LNCaP clone FGC (cell line): ENCODE measurements at regions not wholly inside any gene's neighbourhood (a gene's known extent, or its start where the extent isn't known, plus 50 kb on each side); places are given as distances from the start of the nearest gene placed in this dataset.

ENCODE experiments used
- DNase-seq: peaks from one replicate; pipeline ENCODE4 v3.0.0-alpha.2; 2011; ENCODE audit warnings: low read depth
- H3K4me3 ChIP-seq: 2 replicates; pipeline ENCODE4 v1.5.1; 2011; ENCODE audit warnings: mild to moderate bottlenecking, low read depth, low read length, control low read depth
- TF ChIP-seq, protein P1 (sequence below): IDR thresholded peaks from 2 replicates; pipeline ENCODE4 v1.5.1; 2012; ENCODE audit warnings: mild to moderate bottlenecking; ENCODE audit not compliant: control insufficient read depth, insufficient read depth; ENCODE audit errors: extremely low read depth

DNA sequence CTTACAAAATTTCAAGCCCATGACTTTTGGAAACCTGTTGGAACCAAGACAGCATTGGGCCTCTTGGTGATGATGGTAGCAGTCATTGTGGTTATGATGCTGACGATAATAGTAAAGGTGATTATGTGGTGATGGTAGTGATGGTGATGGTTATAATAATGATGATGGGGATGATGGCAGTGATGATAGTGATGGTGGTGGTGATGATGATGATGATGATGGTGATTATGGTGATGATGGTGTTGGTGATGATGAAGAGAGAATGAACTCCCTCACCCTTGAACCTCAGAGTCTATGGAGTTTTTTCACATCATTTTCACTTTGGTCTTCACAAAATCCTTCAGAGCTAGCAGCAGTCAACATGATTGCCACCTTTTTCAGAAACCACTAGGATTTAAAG, 105.3 kb upstream of the ASIC2 start:
- DNase-seq, result no peak
- TF ChIP-seq, protein P1, sequence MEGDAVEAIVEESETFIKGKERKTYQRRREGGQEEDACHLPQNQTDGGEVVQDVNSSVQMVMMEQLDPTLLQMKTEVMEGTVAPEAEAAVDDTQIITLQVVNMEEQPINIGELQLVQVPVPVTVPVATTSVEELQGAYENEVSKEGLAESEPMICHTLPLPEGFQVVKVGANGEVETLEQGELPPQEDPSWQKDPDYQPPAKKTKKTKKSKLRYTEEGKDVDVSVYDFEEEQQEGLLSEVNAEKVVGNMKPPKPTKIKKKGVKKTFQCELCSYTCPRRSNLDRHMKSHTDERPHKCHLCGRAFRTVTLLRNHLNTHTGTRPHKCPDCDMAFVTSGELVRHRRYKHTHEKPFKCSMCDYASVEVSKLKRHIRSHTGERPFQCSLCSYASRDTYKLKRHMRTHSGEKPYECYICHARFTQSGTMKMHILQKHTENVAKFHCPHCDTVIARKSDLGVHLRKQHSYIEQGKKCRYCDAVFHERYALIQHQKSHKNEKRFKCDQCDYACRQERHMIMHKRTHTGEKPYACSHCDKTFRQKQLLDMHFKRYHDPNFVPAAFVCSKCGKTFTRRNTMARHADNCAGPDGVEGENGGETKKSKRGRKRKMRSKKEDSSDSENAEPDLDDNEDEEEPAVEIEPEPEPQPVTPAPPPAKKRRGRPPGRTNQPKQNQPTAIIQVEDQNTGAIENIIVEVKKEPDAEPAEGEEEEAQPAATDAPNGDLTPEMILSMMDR, result no peak
- H3K4me3 ChIP-seq, result no peak overlapping the region

DNA sequence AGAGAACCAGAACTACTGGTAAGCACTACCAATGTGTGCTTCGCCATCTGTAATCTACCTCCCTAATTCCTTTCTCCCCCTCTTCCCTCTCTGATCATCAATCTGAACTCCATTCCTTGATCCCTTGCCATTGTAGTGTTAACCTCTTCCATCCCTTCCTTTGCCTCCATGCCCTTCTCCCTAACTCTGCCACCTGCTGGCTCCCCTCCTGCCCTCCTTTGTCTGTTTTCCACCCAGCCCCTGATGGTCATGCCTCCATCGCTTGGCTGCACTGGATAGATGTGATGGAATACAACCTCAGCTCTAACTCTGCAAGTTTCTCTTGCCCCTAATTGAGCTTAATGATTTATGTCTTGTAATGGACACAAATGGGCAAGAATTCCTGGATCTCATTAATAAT, 108.2 kb upstream of the ASIC2 start:
- no peak for DNase-seq
- TF ChIP-seq, protein P1, result no peak
- H3K4me3 ChIP-seq, result no peak overlapping the region

DNA sequence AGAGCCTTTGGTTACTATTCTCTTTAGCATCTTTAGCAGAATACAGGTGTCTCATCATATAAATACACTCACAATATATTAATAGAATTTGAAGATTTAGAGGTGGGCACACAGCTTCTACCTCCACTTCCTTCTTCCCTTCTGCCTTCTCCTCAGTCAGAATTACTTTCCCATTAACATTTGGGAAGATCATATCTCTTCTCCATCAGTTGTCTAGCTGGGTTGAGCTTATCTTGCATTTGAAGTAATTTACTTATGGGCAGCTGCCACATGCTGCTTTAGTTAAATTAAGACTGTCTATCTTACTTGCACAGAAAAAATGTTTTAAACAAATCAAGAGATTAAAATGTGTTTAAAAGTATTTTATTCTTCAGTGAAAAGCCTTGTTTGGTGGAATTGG, 110.1 kb upstream of the ASIC2 start:
- no peak overlapping the region for H3K4me3 ChIP-seq
- TF ChIP-seq, protein P1, result no peak

DNA sequence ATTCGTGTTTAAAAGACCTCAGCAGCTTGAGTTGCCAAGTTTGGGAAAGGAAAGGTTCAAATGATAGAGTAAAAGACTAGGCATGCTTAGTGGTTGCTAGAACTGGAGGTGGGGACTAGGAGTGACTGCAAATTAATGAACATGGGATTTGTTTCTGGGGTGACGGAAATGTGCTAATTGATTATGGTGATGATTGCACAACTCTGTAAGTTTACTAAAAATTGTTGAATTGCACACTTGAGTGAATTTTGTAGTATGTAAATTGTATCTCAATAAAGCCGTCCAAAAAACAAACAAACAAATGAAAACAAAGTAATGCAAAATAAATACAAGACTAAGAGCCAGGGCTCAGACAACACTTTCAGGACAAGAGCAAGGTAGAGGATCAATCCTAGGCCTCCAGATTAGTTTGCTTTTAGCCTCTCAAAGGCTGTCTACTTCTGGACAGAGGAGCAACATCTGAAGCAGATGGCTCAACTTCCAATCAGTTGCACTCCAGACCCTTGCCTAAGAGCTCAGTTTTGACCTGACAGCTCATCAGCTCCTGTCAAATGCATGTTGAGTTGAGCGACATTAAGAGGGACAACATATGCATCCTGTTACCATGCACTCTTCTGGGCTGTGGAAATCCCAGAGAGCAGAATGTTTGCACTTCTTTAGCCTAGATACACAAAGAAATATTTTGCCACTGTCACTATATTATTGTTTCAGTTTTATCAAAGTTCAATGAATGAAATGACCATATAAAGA, 111.2 kb upstream of the ASIC2 start:
- no peak overlapping the region for H3K4me3 ChIP-seq
- no peak for DNase-seq
- TF ChIP-seq, protein P1, result no peak

More for the DNA sequence above, 110.1 kb upstream of the ASIC2 start:
- no peak for DNase-seq

DNA sequence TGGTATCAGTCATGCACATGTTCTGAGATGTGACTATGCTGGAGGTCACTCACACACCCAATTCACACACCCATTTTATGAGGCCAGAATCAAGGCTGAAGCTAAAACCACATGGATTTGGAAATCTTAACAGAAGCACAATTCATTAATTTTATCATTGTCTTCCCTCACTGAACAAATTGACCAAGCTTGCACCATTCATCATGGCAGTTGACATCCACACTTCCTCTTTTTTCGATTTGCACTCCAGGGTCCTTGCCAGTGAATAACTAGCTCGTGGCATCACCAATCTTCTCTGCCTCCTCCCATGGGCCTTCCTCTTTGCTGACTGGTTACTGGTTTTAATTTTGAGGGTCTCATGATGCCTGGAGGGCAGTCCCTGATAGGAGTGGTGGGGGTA, 123.0 kb upstream of the ASIC2 start:
- DNase-seq, result no peak
- TF ChIP-seq, protein P1, result no peak
- no peak overlapping the region for H3K4me3 ChIP-seq

DNA sequence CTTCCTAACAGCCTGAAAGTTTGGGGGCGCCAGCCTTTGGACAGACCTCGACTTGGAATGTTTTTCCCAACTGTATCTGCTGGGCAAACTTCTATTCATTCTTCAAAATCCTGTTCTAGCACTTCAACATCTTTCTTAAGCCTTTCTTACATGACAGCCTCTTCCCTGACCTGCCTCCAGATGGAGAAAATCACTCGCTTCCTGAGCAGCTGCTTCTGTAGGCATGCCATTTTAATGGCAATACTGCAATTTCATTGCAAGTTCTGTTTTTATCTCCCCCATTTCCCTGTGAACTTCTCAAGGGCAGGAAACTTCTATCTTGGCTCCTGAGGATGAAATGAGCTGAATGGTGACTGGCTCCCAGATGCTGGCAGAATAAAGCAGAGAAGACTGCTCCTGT, 128.8 kb upstream of the ASIC2 start:
- TF ChIP-seq, protein P1, result no peak
- no peak for DNase-seq

DNA sequence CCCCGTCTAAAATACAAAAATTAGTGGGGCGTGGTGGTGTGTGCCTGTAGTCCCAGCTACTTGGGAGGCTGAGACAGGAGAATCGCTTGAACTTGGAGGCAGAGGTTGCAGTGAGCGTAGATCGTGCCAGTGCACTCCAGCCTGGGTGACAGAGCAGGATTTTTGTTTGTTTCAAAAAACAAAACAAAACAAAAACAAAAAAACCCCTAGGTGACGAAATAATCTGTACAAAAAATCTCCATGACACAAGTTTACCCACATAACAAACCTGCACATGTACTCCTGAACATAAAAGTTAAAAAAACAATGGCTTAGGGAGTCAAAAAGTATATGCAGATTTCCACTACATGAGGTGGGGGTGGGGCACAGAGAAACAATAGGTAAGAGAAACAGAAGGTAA, 140.5 kb upstream of the ASIC2 start:
- no peak overlapping the region for H3K4me3 ChIP-seq
- DNase-seq, result no peak
- TF ChIP-seq, protein P1, result no peak

More for the DNA sequence above, 128.8 kb upstream of the ASIC2 start:
- H3K4me3 ChIP-seq, result no peak overlapping the region
